GM23248 (cell line): ENCODE measurements at regions not wholly inside any gene's neighbourhood (a gene's known extent, or its start where the extent isn't known, plus 50 kb on each side); places are given as distances from the start of the nearest gene placed in this dataset.
"Not testable (repeated sequence)": the region's sequence is repeated elsewhere in the genome, so short reads cannot be mapped to it uniquely, and the experiment has no call there.

Source experiments
- EZH2 ChIP-seq: fragments of 200-600 bp; sonication (generic); IDR thresholded peaks from 2 replicates; pipeline ENCODE4 v1.6.1; 2018; ENCODE audit warnings: antibody characterized with exemption, mild to moderate bottlenecking; ENCODE audit not compliant: insufficient read depth, poor library complexity, severe bottlenecking
- EZH2phosphoT487 ChIP-seq: fragments of 200-600 bp; sonication (generic); IDR thresholded peaks from 2 replicates; pipeline ENCODE4 v1.6.1; 2018; ENCODE audit warnings: antibody characterized with exemption, moderate library complexity, mild to moderate bottlenecking, low read depth; ENCODE audit not compliant: insufficient read depth

DNA sequence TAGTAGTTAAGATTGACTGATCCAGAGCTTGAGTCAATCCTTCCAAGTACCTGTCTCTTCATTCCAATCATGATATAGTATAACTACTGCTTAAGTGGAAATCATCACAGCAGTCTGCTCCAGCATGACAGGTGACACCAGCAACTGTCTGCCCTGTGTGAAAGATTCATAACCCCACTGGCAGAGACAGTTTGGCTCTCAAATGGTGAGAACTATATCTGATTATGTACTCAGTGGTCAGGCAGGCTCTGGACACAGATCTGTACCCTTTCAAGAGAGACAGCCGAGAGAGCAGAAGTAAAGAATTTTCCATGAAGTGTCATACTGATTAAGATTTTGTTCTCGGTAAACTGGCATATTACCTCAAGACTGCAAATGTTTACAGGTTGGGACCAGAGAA, 741.5 kb downstream of the CDY1 start:
- TF ChIP-seq EZH2, EZH2phosphoT487: not testable (repeated sequence)
